ENCODE measurements at regions not wholly inside any gene's neighbourhood (a gene's known extent, or its start where the extent isn't known, plus 50 kb on each side); places are given as distances from the start of the nearest gene placed in this dataset.

DNA sequence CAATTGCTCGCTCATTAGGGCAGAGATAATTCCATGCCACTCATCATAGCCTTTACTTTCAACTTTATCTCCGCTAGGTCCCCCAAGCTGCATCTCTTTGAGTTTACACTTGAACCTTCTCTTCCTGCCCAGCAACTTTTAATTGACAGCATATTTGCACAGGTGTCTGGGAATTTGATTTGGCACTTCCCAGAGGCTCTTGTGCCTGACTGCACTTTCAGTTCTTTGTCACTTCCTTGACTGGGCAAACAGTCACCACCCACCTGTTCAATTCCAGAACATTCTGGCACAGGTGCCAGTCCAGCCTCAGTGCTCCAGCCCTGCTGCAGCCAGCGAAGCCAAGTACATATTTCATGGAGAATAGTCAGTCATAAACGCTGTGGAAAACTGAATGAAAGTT is 110.1 kb upstream of the LRIG3 start:
- no peaks in the 10 kb centered on the region for H3K9me3 ChIP-seq
- no peaks in the 10 kb centered on the region for H3K27me3 ChIP-seq
- no peaks in the 10 kb centered on the region for H3K4me1 ChIP-seq
- no peak overlapping the region for H3K4me3 ChIP-seq (ENCODE audit: low read depth, low read length)
- no peaks in the 10 kb centered on the region for H3K36me3 ChIP-seq
- TF ChIP-seq, protein P1, sequence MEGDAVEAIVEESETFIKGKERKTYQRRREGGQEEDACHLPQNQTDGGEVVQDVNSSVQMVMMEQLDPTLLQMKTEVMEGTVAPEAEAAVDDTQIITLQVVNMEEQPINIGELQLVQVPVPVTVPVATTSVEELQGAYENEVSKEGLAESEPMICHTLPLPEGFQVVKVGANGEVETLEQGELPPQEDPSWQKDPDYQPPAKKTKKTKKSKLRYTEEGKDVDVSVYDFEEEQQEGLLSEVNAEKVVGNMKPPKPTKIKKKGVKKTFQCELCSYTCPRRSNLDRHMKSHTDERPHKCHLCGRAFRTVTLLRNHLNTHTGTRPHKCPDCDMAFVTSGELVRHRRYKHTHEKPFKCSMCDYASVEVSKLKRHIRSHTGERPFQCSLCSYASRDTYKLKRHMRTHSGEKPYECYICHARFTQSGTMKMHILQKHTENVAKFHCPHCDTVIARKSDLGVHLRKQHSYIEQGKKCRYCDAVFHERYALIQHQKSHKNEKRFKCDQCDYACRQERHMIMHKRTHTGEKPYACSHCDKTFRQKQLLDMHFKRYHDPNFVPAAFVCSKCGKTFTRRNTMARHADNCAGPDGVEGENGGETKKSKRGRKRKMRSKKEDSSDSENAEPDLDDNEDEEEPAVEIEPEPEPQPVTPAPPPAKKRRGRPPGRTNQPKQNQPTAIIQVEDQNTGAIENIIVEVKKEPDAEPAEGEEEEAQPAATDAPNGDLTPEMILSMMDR (IDR thresholded peaks at IDR 0.05; ENCODE audit: low read depth, low read length) = no peak
- DNase-seq = no peak

DNA sequence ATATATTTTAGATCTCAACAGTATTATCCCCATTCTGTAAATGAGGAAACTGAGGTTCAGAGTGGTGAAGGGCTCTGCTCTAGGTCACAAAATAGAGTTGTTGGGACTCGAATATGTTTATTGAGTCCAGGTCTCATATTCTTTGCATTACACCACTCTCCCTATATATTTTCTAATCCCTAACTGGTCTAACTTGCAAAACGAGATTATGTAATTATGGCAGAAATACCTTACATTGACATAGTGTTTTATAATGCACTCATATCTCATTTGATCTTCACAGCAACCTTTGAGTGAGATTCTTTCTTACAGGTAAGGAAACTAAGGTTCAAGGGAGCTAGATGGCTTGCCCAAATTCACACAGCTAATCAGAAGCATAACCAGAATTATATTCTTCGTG is 106.9 kb upstream of the LRIG3 start:
- Histone ChIP-seq H3K27me3 (no peaks in the 10 kb centered on the region), H3K9me3 (no peaks in the 10 kb centered on the region), H3K4me1 (no peaks in the 10 kb centered on the region), H3K36me3 (no peaks in the 10 kb centered on the region), H3K4me3 (ENCODE audit: low read depth, low read length) (no peak overlapping the region)
- TF ChIP-seq, protein P1 (IDR thresholded peaks at IDR 0.05; ENCODE audit: low read depth, low read length) = no peak
- no peak for DNase-seq

DNA sequence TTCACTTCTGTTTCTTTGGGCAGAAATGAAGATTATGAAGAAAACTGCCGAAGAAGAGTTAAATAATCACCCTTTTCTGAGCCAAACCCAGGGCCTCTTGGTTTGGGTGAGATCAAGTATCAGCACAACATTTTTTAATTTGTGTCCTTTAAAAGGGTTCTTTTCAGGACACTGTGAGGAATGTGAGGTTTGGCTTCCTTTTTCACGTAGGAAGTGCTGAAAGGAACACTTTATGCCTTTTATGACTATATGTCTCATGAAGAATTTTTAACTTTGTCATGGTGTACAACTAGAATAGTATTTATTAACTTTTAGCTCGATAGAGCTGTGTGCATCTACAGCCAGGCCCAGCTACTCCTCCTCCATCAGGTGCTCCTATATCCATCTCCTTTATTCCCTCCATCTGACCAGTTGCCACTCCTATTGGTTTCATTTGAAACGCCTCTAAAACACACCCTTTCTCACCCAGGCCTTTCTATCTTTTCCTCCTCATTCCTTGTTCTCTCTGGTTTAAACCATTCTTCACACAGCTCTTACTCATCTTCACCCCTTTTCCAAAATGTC is 103.6 kb upstream of the LRIG3 start:
- no peaks in the 10 kb centered on the region for H3K9me3 ChIP-seq
- H3K27me3 ChIP-seq = no peaks in the 10 kb centered on the region
- no peak overlapping the region for H3K4me3 ChIP-seq (ENCODE audit: low read depth, low read length)
- no peaks in the 10 kb centered on the region for H3K4me1 ChIP-seq
- TF ChIP-seq, protein P1 (IDR thresholded peaks at IDR 0.05; ENCODE audit: low read depth, low read length) = no peak
- no peak for DNase-seq
- no peaks in the 10 kb centered on the region for H3K36me3 ChIP-seq

DNA sequence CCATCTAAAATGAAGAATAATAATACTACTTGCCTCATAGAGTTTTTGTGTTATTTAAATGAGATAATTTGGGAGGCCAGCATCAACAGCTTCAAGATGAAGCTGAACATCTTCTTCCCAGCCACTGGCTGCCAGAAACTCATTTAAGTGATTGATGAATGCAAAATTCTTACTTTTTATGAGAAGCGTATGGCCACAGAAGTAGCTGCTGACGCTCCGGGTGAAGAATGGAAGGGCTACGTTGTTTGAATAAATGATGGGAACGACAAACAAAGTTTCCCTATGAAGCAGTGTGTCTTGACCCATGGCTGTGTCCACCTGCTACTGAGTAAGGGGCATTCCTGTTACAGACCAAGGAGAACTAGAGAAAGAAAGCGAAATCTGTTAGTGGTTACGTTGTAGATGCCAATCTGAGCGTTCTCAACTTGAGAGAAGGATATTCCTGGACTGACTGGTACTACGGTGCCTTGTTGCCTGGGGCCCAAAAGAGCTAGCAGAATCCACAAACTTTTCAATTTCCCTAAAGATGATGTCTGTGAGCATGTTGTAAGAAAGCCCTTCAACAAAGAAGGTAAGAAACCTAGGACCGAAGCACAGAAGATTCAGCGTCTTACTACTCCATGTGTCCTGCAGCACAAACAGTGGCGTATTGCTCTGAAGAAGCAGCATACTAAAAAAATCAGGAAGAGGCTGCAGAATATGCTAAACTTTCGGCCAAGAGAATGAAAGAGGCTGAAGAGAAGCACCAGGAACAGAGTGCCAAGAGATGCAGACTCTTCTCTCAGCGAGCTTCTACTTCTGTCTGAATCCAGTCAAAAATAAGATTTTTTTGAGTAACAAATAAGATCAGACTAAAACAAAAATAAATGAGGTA is 100.0 kb upstream of the LRIG3 start:
- H3K36me3 ChIP-seq = no peaks in the 10 kb centered on the region
- no peak overlapping the region for H3K4me3 ChIP-seq (ENCODE audit: low read depth, low read length)
- H3K9me3 ChIP-seq = no peaks in the 10 kb centered on the region
- TF ChIP-seq, protein P1 (IDR thresholded peaks at IDR 0.05; ENCODE audit: low read depth, low read length) = no peak
- H3K4me1 ChIP-seq = no peaks in the 10 kb centered on the region
- H3K27me3 ChIP-seq = no peaks in the 10 kb centered on the region
- DNase-seq = no peak

DNA sequence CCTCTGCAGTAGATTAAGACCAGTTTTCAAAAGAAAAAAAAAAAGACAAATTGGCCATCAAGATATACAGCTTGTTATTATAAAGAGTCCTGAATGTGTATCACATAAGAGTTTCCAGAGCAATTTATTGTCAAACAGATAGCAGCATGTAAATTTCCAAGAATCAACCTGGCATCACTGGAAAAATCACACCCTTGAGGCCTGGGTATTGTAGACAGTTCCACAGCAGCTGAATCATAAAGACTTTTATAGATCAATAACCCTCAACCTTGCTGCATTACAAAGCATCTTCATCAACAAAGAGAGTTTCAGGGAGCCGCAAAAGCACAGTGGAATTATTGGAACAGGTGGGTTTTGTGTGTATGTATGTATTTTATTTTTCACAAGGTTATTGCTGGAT is 94.6 kb upstream of the LRIG3 start:
- no peak overlapping the region for H3K4me3 ChIP-seq (ENCODE audit: low read depth, low read length)
- H3K9me3 ChIP-seq = no peaks in the 10 kb centered on the region
- TF ChIP-seq, protein P1 (IDR thresholded peaks at IDR 0.05; ENCODE audit: low read depth, low read length) = no peak
- H3K27me3 ChIP-seq = no peaks in the 10 kb centered on the region
- no peaks in the 10 kb centered on the region for H3K4me1 ChIP-seq
- DNase-seq = no peak
- no peaks in the 10 kb centered on the region for H3K36me3 ChIP-seq

DNA sequence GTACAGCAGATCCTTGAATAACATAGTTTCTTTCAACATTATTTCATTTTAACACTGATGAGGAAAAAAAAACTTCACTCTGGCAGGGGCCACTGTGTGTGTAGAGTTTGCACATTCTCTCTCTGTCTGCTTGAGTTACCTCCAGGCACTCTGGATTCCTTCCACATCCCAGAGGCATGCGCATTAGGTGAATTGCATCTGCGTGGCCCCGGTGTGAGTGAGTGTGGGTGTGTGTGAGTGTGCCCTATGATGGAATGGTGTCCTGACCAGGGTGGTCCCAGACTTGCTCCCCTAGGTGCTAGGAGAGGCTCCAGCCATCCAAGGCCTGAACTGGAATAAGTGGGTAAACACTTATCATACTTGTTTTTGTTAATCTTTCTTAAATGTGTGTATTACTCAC is 90.6 kb upstream of the LRIG3 start:
- no peak overlapping the region for H3K4me3 ChIP-seq (ENCODE audit: low read depth, low read length)
- TF ChIP-seq, protein P1 (IDR thresholded peaks at IDR 0.05; ENCODE audit: low read depth, low read length) = no peak
- H3K36me3 ChIP-seq = no peaks in the 10 kb centered on the region
- no peak for DNase-seq
- no peaks in the 10 kb centered on the region for H3K9me3 ChIP-seq
- H3K27me3 ChIP-seq = no peaks in the 10 kb centered on the region
- no peaks in the 10 kb centered on the region for H3K4me1 ChIP-seq

Data from BE2C (cell line).